ENCODE measurements at regions not wholly inside any gene's neighbourhood (a gene's known extent, or its start where the extent isn't known, plus 50 kb on each side); places are given as distances from the start of the nearest gene placed in this dataset.
"Not testable (repeated sequence)": the region's sequence is repeated elsewhere in the genome, so short reads cannot be mapped to it uniquely, and the experiment has no call there.

DNA sequence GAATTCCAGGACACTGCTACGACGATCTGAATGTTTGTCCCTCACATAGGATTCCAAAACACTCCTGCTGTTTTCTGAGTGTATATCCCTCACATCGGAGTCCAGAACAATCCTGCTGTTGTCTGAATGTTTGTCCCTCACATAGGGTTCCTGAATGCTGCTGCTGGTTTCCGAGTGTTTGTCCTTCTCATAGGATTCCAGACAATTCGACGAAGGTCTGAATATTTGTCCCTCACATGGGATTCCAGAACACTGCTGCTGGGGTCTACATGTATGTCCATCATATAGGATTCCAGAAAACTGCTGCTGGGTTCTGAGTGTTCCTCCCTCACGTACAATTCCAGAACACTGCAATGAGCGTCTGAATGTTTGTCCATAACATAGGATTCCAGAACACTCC, 219.4 kb downstream of the FOXD4L6 start:
- peaks cover 76 to 100% of the 10 kb centered on the region in 2 donors for H3K9me3 Mint-ChIP-seq
- not testable (repeated sequence) for H3K27ac Mint-ChIP-seq, DNase-seq, H3K27me3 Mint-ChIP-seq, H3K4me3 Mint-ChIP-seq, ATAC-seq, H3K4me1 Mint-ChIP-seq

DNA sequence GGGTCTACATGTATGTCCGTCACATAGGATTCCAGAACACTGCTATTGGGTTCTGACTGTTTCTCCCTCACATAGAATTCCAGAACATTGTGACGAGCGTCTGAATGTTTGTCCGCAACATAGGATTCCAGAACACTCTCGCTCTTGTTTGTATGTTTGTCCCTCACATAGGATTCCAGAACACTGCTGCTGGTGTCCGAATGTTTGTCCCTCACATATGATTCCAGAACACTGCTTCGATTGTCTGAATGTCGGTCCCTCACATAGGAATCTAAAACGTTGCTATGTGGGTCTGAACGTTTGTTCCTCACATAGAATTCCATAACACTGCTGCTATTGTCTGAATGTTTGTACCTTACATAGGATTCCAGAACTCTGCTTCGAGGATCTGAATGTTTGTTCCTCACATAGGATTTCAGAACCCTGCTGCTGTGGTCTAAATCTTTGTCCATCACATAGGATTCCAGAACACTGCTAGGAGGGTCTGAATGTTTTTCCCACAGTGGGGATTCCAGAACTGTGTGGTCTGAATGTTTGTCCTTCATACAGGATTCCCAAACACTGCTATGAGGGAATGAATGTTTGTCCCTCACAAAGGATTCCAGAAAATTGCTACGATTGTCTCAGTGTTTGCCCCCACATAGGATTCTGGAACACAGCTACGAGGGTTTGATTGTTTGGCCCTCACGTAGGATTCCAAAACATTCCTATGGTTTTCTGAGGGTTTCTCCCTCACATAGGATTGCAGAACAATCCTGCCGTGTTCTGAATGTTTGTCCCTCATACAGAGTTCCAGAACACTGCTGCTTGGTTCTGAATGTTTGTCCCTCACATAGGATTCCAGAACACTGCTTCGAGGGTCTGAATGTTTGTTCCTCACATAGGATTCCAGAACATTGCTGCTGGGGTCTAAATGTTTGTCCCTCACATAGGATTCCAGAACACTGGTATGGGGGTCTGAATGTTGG, 220.5 kb downstream of the FOXD4L6 start:
- DNase-seq (no peak), ATAC-seq (no peak)
- Mint-ChIP-seq H3K27ac (no peak overlapping the region), H3K4me3 (no peak overlapping the region), H3K27me3 (peaks cover 6% of the 10 kb centered on the region), H3K9me3 (peaks cover 72 to 100% of the 10 kb centered on the region in 2 donors), H3K4me1 (no peaks in the 10 kb centered on the region)

GRCh38 chr9:40906879-40907278, 221.6 kb downstream of the FOXD4L6 start:
- H3K4me1 Mint-ChIP-seq, H3K27ac Mint-ChIP-seq, H3K4me3 Mint-ChIP-seq, ATAC-seq, DNase-seq, H3K27me3 Mint-ChIP-seq: not testable (repeated sequence)
- peaks cover 70 to 95% of the 10 kb centered on the region in 2 donors for H3K9me3 Mint-ChIP-seq

- not testable (repeated sequence) for H3K4me1 Mint-ChIP-seq, DNase-seq, H3K4me3 Mint-ChIP-seq, ATAC-seq, H3K27me3 Mint-ChIP-seq, H3K27ac Mint-ChIP-seq
- peaks cover 87 to 90% of the 10 kb centered on the region in 2 donors for H3K9me3 Mint-ChIP-seq
These were observed 236.2 kb downstream of the FOXD4L6 start for GRCh38 chr9:40892315-40892714.

DNA sequence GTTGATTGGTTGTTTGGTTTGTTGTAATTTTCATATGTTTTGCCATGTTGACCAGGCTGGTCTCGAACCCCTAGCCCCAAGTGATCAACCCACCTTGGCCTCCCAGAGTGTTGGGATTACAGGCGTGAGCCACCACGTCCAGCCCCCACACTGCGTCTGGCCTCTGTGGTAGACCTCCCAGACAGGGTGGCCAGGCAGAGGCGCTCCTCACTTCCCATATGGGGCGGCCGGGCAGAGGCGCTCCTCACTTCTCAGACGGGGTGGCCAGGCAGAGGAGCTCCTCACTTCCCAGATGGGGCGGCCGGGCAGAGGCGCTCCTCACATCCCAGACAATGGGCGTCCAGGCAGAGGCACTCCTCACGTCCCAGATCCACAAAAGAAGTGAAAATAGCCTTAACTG, 242.6 kb downstream of the FOXD4L6 start:
- ATAC-seq, H3K4me3 Mint-ChIP-seq, DNase-seq, H3K4me1 Mint-ChIP-seq, H3K27me3 Mint-ChIP-seq, H3K27ac Mint-ChIP-seq: not testable (repeated sequence)
- peaks cover 65 to 91% of the 10 kb centered on the region in 2 donors for H3K9me3 Mint-ChIP-seq

DNA sequence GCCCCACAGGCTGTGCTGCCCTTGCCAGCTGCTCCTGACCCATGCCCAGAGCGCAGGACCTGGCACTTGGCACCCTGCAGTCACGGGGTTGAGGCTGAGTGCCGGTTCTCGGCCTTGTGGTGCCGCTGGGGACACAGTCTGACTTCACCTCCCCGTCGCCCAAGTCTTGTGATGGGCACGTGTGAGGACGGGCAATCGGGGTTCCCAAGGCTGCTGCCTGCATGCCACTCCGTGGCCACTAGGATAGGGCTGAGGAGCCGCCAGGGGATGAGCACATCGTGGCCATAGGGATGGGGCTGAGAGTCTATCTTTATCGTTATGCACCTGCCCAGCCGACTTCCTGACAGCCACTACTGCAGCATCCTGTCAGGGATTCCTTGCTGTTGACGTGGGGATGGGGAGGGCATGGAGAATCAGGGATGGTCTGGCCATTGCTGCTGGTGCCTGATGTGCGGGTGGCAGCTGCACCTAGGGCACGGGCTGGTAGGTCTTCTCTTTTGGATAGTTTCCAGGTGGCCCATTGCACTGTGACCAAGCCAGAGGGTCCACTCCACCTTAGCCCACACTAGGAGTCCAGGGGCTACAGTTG, 243.5 kb downstream of the FOXD4L6 start:
- H3K9me3 Mint-ChIP-seq: peaks cover 61 to 91% of the 10 kb centered on the region in 2 donors
- not testable (repeated sequence) for ATAC-seq, H3K27ac Mint-ChIP-seq, H3K27me3 Mint-ChIP-seq, H3K4me3 Mint-ChIP-seq, DNase-seq, H3K4me1 Mint-ChIP-seq

- H3K9me3 Mint-ChIP-seq: peaks cover 62 to 92% of the 10 kb centered on the region in 2 donors
- no peaks in the 10 kb centered on the region for H3K4me1 Mint-ChIP-seq
- H3K27ac Mint-ChIP-seq: no peak overlapping the region
- no peak for DNase-seq
- ATAC-seq: no peak
- H3K4me3 Mint-ChIP-seq: no peak overlapping the region
- no peaks in the 10 kb centered on the region for H3K27me3 Mint-ChIP-seq
These were observed 244.2 kb downstream of the FOXD4L6 start for GRCh38 chr9:40884072-40884901.

GRCh38 chr9:40883423-40884071, 244.9 kb downstream of the FOXD4L6 start:
- DNase-seq, H3K27me3 Mint-ChIP-seq, ATAC-seq, H3K4me3 Mint-ChIP-seq, H3K4me1 Mint-ChIP-seq: not testable (repeated sequence)
- H3K27ac Mint-ChIP-seq: peak overlapping the region in 1 of 2 donors; percentile 34
- peaks cover 59 to 99% of the 10 kb centered on the region in 2 donors for H3K9me3 Mint-ChIP-seq

- not testable (repeated sequence) for ATAC-seq, H3K27ac Mint-ChIP-seq, H3K27me3 Mint-ChIP-seq, H3K4me3 Mint-ChIP-seq, H3K4me1 Mint-ChIP-seq, DNase-seq
- peaks cover 56 to 86% of the 10 kb centered on the region in 2 donors for H3K9me3 Mint-ChIP-seq
These were observed 254.7 kb downstream of the FOXD4L6 start for GRCh38 chr9:40873753-40874295.

GRCh38 chr9:40868437-40868836, 260.0 kb downstream of the FOXD4L6 start:
- H3K9me3 Mint-ChIP-seq: peaks cover 35 to 60% of the 10 kb centered on the region in 2 donors
- ATAC-seq, DNase-seq: not testable (repeated sequence)

More at GRCh38 chr9:40868437-40868836, 260.0 kb downstream of the FOXD4L6 start:
- H3K4me3 Mint-ChIP-seq, H3K27ac Mint-ChIP-seq, H3K27me3 Mint-ChIP-seq, H3K4me1 Mint-ChIP-seq: not testable (repeated sequence)

All from stimulated activated naive CD8-positive, alpha-beta T cell treated with anti-CD3 and anti-CD28 coated beads, Interleukin-15, amount 100 ng/mL, for 72 hours (primary cell).